ENCODE measurements at regions not wholly inside any gene's neighbourhood (a gene's known extent, or its start where the extent isn't known, plus 50 kb on each side); places are given as distances from the start of the nearest gene placed in this dataset.

DNA sequence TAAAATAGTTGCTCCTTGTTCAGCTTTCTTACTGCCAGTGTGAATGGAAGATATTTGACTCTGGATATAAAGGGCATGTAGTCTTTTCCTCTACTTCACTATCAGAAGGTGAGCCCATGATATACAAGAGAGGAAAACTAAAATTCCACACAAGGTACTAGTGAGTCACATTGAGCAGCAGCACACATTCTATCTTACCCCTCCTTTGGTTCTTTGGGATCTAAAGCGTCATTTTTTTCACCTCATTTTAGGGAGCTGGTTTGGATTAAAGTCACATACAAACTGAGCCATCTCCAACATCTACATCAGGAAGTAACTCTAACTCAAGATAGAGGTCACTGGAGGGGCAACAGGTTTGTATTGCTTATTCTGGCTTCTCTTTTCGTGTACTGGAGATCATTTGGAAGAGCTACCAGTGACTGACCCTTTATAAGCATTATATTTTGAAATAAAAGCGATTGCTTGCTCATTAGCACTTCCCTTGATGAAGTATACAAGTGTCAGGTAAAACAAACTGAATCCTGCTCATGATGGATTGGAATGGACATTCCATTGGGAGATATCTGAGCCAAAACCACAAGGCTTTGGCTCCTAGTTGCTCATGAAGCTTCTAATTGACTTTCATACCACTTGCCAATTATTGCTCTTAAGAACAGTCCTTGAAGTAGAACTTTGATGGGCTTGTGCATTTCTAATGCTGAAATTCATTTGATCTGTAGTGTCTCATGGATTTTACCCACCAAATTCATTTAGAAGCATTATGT lies 124.1 kb downstream of the SPCS3 start:
- no peak for DNase-seq

DNA sequence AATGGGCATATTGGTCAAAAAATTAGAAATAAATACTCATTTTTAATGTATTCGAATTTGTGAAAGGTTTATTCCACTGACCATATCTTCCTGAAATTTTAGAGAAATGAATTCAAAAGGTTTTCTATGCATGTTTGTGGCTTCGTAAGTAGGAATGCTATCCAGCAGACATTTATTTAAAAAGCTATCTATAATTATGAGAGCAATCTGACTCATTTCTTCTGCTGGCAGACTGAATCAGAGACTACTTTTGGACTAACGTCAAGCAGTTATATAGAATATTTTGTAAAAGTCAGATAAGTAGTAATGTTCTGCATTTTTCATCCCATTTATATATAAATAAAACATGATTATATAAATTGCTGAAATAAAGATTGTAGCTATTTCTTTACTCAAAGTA lies 125.0 kb downstream of the SPCS3 start:
- DNase-seq, result no peak

DNA sequence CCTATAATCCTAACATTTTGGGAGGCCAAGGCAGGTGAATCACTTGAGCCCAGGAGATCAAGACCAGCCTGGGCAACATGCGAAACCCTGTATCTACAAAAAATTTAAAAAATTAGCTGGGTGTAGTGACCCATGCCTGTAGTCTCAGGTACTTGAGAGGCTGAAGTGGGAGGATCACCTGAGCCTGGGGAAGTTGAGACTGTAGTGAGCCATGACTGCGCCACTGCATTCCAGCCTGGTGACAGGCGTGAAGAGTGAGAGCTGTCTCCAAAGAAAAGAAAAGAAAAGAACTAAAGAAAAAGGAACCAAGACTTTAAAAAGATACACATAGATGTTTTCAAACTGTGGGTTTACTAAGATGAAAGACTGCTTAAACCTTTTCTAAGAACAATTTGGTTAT lies 129.0 kb downstream of the SPCS3 start:
- no peak for DNase-seq

DNA sequence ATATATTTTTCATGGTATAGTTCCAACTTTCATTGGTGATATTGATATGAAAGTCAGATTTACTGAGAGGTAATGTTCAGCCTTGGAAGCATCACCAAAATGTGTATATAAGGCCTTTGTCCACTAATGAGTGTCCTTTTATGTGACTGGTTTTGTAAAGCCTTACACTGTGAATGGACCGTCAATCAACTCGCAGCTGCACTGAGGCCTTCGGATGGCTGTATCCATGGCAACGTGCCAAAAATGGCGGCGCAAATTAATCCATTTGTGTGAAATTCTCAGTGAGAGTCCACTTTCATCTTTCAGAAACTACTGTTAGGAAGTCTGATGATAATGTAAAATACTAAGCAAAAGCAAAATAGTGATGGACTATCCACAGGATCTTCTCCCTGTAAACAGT lies 131.7 kb downstream of the SPCS3 start:
- DNase-seq, result no peak

DNA sequence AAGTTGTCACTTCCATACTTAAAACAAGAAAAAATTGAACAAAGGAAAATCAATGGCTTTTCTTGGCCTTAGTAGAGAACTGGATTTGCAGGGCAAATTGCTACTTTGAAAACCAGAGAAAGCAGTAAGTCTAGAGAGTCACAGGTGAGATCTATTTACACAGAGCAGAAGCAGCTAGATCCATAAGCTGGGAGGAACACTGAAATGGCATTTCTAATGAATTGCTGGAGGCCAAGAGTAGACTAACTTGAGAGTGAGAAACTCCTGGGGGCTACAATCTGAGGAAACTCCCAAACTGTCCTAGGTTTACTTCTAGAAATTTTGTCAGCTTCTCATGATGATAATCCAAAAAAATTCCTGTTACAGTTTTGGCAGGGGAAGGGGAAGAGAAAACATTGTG lies 133.3 kb downstream of the SPCS3 start:
- DNase-seq, result no peak

DNA sequence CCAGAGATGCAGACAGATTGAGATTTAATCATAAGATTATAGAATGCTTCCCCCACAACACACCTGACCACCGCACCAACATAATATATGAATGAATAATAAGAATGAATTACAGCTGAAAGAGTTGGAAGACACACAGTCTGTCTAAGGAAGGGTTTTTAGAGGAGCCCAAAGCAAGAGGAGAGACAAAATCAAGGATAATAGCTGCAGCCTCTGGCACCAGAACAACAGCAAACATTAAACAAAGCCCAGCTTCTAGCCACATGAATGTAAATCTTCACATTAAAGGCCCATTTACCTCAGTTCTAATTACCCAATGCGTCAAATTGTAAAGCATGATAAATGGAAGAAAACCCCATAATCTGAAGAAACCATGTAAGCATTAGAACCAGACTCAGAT lies 133.9 kb downstream of the SPCS3 start:
- no peak for DNase-seq

DNA sequence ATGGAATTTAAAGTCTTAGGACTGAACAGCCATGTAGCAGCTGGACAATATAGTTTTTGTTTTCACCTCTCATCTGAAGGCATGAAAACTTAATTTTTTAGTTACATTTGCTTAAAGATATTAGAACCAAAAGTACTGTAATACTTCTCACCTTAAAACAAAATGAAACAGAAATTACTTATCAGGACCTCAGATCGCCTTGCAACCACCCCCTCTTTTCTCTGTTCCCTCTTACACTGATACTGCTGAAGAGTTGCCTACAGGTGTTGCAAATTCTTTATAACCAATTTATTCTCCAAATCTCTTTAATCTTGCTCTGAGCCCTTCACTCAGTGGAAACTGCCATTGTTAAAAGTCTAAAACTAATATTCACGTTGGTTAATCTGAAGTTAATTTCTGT lies 145.0 kb downstream of the SPCS3 start:
- DNase-seq, result no peak

DNA sequence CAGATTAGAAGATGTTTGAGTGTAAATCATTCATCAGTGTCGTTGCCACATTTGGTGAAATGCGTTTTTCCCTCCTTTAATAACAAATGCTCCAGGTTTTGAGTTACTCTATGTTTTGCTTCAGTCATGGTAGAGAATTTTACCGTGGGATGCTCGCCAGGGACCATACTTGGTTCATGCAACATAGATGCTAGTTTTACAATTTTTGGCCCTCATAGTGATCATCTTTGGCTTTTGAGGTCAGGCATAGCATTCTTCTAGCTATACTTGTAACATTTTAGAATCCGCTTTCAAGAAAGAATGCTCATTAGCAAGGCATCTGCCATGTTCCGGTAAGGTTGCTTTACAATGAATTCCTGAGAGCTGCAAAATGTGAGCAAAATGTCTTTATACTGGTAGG lies 147.2 kb downstream of the SPCS3 start:
- no peak for DNase-seq

DNA sequence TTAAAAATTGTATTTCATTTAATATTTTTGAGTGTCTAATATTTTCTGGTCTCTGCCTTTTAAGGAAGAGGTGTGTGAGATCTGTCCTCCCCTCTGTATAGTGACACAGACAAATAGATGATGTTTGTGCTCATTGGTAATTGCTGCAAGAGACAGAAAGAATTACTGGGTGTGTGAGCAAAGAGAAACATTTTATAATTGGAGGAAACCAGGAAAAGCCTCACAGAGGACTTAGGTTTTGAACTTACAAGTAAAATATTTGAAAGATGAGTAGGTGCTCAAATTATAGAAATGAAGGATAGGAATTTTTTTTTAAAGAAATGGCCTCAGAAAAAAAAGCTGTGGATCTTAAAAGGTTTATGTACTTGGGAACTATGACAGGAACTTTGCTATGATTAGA lies 149.8 kb downstream of the SPCS3 start:
- no peak for DNase-seq

DNA sequence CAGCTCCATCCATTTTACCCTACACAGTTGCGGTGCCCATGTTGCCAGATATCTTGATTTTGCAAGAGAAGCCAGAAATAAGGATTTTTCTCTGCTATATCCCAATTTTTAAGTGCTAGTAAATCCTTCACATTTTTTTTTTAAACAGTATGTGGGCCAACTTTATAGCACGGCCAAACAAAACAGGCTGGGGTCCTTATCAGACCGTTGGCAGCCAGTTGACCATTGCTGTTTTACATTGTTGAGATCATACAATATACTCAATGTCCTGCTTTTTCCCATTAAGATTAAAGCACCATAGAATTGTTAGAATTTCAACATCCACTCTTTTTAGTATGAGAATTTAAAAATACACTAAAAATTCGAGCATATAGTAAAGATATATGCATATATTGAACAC lies 150.9 kb downstream of the SPCS3 start:
- DNase-seq, result no peak

DNA sequence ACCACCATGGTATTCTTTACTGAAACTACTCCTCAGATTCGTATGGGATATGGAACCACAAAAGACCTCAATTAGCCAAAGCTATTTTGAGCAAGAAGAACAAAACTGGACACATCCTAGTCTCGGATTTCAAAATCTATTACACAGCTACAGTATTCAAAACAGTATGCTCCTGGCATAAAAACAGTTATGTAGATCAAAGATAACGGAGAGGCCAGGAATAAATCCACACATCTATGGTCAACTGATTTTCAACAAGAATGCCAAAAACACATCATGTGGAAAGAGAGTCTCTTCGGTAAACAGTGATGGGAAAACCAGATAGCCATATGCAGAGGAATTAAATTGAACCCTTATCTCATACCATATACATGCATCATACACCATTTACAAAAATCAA lies 155.3 kb downstream of the SPCS3 start:
- no peak for DNase-seq

DNA sequence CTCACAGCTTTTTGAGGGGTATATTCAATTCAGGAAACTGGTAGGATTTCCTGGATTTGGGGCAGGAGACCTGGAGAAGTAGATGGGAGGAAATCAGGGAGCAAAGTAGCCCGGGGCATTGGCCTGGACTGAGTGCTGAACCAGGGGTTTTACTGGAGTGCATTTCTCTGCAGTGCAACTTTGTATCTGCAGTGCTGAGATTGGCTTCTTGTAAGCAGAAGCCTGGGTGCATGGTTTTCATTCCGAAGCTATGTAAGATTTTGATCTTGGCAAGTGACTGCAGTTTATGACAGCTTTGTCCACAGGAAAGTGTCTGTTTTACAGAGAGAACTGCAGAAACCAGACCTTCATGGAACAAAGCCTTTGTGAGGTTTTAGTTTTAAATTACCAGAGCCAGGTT lies 158.3 kb downstream of the SPCS3 start:
- no peak for DNase-seq

DNA sequence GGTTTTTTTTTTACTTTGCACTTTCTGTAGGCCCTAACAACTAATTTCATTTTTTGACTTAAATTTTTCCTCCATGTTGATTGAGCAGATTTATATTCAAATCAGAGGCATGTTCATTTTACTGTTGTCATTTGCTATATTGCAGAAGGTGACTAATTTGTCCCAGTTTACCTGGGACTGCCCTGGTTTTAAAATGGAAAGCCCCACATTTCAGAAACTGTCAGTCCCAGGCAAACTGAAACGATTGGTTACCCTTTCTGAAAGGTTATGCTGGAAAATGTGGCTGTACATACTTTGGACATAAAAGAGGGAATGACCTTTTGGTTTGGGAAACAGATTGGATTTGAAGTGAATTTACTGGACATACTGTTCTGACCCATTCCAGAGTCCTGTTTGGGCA lies 160.0 kb downstream of the SPCS3 start:
- no peak for DNase-seq

DNA sequence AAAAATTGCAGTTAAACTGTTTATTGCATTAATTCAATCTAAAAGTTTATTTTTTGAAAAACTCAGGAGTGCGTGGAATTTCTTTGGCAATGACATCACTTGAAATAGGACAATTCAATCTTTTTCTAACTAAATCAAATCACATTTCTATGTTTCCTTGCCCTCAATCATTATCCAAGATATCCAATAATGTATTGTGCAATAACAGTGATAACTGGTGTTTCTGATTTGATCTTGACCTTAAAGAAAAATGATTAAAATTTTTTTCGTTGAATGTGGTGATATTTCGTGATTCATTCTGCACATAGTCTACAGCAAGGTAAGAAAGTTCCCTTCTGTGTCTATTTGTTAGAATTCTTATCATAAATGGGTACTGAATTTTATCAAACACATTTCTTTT lies 163.2 kb downstream of the SPCS3 start:
- no peak for DNase-seq

DNA sequence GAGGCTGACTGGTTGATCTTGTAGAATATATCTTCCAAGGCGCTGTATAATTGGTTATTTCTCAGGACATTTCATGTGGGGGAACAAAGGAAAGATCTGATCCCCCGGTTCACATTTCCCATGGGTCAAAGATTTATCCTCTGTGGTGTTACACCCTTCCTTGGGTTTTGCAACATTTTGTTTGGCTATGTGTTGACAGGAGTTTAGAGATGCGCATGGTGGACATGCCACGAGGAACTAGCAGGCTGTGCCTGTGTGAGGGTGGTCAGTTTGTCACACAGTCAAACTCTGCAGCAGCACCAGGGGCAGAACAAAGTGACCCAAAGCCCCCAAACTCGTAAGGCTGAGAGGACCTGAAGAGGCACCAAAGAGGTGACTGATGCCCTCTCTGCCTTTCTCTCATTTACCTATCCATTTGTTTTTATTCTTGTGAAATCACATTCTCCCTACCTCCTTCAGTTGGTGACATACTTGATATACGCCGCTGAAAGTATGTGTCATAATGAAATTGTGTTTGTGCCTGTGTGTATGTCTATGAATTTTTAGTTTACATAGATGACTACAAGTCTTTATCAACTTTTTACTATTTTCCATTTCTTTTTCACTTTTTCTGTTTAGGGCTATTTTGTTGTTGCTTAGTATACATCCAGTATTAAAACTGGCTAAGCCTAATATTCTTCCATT lies 164.7 kb downstream of the SPCS3 start:
- DNase-seq, result no peak

DNA sequence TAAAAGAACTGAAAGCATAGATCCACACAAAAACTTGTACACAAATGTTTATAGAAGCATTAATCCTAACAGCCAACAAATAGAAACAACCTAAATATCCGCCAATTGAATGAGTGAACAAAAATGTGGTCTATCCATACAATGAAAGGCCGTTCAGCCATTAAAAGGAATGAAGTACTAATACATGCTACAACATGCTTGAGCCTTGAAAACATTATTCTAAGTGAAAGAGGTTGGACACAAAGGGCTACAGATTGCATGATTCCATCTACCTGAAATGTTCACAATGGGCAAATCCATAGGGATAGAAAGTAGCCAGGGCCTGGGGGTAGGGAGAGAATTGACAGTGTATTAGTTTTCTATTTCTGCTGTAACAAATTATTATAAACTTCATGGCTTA lies 169.2 kb downstream of the SPCS3 start:
- no peak for DNase-seq

DNA sequence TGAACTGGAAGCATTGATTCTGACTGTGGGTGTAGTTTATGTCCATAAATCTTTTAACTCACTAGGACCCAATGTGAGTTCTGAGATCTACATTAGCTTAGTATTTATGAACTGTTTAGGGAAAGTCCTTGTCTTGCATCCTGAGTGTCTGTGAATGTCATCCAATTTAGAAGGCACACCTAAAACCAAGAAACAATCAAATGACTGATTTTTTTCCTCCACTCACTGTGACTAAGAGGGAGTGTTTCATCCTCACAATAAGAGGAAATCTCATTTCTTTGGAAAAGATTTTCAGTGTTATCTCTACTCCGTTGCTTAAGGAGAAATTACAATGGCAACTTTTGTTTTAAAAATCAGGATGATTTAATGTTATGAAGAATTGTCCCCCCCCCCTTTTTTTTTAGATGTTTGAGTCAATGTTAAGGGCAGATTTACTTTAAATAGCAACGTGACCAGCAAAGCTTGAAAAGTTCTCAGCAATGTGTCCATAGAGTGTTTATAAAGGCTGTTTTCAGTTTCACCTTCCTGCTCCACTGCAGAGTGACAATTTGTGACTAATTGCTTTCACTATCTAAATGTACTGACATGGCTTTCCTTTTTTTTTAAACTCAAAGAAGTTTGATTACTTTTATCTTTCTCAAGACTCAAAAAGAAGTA lies 173.0 kb downstream of the SPCS3 start:
- DNase-seq, result no peak

DNA sequence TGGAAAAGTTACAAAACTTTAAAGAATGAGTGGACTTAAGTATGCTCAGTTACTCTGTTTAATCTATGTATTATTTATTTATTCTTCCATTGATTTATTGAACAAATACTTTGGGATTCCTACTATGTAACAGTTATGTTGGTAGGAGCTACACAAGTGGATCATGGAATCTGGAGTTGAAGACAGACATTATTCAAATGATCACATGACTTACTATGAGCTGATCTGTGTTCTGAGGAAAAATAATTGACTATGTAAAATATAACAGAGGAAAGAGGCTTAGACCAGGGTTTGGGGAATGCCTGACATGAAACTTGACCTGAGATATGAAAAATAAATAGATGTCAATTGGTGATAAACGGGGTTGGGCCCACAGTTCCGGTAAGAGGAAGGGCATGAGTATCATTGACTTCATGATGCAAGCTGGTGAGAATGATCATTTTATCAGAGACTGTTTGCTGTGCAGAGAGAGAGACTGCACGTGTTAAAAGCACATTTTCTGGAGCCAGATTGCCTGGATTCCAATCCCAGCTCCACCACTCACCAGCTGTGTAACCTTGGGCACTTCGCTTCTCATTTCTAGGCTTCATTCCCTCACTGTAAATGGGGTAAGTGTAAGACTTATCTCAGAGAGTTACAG lies 179.0 kb downstream of the SPCS3 start:
- DNase-seq, result no peak

DNA sequence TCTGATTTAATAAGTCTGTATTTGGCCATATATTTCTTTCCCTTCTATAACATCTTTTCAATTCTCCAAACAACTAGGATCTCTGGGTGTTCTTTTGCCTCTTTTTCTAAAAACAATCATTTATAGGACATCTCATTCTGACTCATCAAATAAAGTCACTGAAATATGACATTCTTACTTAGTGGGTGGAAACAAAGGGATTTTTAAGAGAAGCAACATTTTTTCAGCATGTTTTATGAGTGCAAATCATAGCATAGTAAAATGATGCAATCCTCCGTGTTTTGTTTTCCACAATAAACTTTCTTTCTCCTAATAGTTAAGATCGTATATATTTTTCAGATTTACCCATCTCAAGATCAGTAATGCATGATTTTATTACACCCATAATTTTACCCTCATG lies 179.8 kb downstream of the SPCS3 start:
- DNase-seq, result no peak

DNA sequence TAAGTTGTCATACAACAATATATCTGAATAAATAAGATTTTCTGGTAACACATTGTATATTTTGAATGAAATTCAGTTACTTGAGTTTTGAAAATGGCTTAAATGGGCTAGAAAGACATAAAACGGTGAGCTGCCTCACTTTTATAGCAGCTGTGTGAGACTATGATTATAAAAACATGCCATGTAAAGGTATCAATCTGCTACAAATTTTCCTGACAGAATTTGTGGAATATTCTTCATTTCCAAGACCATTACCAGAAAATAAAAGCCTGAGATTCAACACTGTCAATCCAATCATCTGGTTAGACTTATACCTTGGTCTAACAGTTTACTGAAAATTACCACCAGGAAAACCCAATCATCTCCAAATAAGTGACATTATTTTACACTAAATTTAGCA lies 181.1 kb downstream of the SPCS3 start:
- no peak for DNase-seq

DNA sequence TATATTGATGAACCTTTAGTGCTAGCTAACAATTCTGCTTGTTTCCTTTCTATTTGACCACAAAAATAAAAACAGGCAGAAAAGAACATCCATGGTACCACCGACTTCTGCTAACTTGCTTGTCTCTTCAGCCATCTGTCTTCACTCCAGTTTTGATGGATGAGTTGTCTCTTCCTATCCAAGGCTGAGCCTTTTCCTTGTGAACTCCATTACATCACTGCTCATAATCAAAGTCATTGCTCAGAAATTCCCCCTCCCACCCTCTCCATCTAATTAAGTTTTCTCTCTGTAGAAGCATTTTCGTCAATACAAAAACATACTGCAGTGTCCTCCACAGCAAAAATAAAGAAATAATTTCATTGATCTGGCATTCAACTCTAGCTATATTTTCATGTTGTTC lies 184.4 kb downstream of the SPCS3 start:
- DNase-seq, result no peak

DNA sequence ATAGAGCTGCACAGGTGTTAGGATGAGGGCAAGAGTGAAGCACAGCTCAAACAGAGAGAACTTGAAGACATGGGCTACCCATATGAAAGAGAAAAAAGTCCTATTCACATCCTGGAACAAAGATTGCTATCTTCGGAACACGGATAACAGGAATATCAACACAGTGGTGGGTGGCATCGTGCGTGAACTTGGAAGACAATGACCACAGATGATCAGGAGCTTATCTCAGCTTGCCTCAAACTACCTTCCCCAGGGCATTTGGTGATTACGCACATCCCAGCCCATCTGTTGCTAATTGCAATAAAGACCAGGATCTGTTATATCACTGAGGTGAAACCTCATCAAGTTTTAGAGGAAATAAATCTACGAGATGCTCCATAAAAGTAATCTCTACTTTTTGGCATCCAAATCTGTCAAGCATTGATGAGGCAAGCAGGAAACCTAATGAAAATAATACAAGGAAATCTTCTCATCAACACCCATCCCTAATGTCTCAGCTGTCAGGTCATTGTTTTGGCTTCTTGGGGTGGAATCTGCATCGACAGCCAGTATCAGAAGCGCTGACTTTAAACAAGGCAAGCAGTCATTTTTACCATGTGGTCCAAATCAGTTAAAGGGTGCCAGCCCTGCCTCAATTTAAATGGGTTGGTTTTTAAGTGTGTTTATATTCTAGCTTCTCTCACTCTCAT lies 188.2 kb downstream of the SPCS3 start:
- no peak for DNase-seq

DNA sequence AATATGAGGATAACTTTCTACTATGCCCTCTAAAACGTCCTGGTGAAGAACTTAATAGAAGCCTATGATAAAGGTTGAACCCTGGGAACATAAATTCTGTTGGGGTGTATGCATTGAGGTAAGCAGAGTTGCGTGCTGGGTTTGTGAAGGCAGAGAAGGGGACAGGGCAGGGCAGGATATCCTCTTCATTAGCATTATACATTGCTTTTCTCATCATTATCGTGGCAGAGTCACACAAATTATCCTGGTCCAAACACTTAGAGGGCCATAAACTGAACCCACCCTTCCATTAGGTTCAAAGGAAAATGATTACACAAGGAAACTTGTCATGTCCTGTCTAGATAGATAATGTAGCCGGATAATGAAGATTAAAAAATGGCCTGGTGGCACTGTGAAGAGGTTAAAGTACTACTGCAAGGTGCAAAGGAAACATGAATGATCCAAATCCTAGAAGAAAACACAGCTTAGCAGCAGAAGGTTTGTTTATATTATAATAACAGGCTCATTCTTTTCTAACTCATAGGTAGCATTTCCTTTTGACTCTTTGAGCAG lies 189.1 kb downstream of the SPCS3 start:
- no peak for DNase-seq

All from right hindlimb (tissue), 1 donor.